ENCODE measurements at regions not wholly inside any gene's neighbourhood (a gene's known extent, or its start where the extent isn't known, plus 50 kb on each side); places are given as distances from the start of the nearest gene placed in this dataset.
"Not testable (repeated sequence)": the region's sequence is repeated elsewhere in the genome, so short reads cannot be mapped to it uniquely, and the experiment has no call there.

- DNase-seq (ENCODE audit: low read depth, low spot score): no peak
- H3K9ac ChIP-seq (ENCODE audit: insufficient read length): no peak overlapping the region
- no peak for TF ChIP-seq FOXP2 (optimal IDR thresholded peaks at IDR 0.05; ENCODE audit: control extremely low read depth, extremely low read length, insufficient read depth)
- TF ChIP-seq EZH2 (IDR thresholded peaks at IDR 0.05): no peak
- no peak for TF ChIP-seq POLR2AphosphoS5 (IDR thresholded peaks at IDR 0.05; ENCODE audit: borderline replicate concordance, low read depth, low read length)
- no peaks in the 10 kb centered on the region for H3K36me3 ChIP-seq (ENCODE audit: insufficient read depth, low read length)
- H3K4me3 ChIP-seq: no peak overlapping the region
- no peaks in the 10 kb centered on the region for H3K9me3 ChIP-seq (ENCODE audit: low read depth, low read length)
- H3K27ac ChIP-seq: no peak overlapping the region
Measured at GRCh38 chr7:67655168-67655567, 658.5 kb downstream of the TYW1 start.

- Histone ChIP-seq H3K9me3 (ENCODE audit: low read depth, low read length) (no peaks in the 10 kb centered on the region), H3K27ac (no peak overlapping the region), H3K36me3 (ENCODE audit: insufficient read depth, low read length) (no peaks in the 10 kb centered on the region), H3K4me3 (no peak overlapping the region), H3K9ac (ENCODE audit: insufficient read length) (no peak overlapping the region)
- no peak for DNase-seq (ENCODE audit: low read depth, low spot score)
- TF ChIP-seq FOXP2 (optimal IDR thresholded peaks at IDR 0.05; ENCODE audit: control extremely low read depth, extremely low read length, insufficient read depth) (no peak), EZH2 (IDR thresholded peaks at IDR 0.05) (no peak), POLR2AphosphoS5 (IDR thresholded peaks at IDR 0.05; ENCODE audit: borderline replicate concordance, low read depth, low read length) (no peak)
Measured at GRCh38 chr7:67659091-67659490, 662.5 kb downstream of the TYW1 start.

GRCh38 chr7:67662804-67663203, 666.2 kb downstream of the TYW1 start:
- H3K9ac ChIP-seq (ENCODE audit: insufficient read length): no peak overlapping the region
- TF ChIP-seq EZH2 (IDR thresholded peaks at IDR 0.05) (no peak), FOXP2 (optimal IDR thresholded peaks at IDR 0.05; ENCODE audit: control extremely low read depth, extremely low read length, insufficient read depth) (no peak)
- no peaks in the 10 kb centered on the region for H3K9me3 ChIP-seq (ENCODE audit: low read depth, low read length)
- H3K4me3 ChIP-seq: no peak overlapping the region
- DNase-seq (ENCODE audit: low read depth, low spot score): no peak
- no peak overlapping the region for H3K27ac ChIP-seq
- no peaks in the 10 kb centered on the region for H3K36me3 ChIP-seq (ENCODE audit: insufficient read depth, low read length)

- TF ChIP-seq EZH2 (IDR thresholded peaks at IDR 0.05) (no peak), POLR2AphosphoS5 (IDR thresholded peaks at IDR 0.05; ENCODE audit: borderline replicate concordance, low read depth, low read length) (no peak), FOXP2 (optimal IDR thresholded peaks at IDR 0.05; ENCODE audit: control extremely low read depth, extremely low read length, insufficient read depth) (no peak)
- H3K4me3 ChIP-seq: no peak overlapping the region
- H3K36me3 ChIP-seq (ENCODE audit: insufficient read depth, low read length): no peaks in the 10 kb centered on the region
- no peak overlapping the region for H3K27ac ChIP-seq
- DNase-seq (ENCODE audit: low read depth, low spot score): no peak
- H3K9me3 ChIP-seq (ENCODE audit: low read depth, low read length): no peaks in the 10 kb centered on the region
- H3K9ac ChIP-seq (ENCODE audit: insufficient read length): no peak overlapping the region
Measured at GRCh38 chr7:67663644-67664043, 667.0 kb downstream of the TYW1 start.

DNA sequence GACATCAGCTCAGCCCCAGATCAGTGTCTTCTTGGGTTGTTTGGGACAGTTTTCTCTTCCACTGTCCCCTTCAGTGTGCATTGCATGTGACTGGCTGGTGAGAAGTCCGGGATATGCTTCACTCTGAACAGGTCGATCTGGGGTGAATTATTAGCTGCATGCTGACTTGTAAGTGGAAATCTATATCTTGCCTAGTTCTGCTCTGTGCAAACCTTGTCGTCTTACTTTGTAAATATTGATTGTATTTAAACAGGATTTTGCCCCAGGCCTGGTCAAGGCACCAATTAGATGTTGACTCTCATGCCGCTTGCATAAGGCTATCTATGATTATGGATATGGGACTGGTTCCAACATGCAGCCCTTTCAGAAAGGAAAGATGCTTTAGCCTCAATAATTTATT, 669.7 kb downstream of the TYW1 start:
- not testable (repeated sequence) for DNase-seq (ENCODE audit: low read depth, low spot score); H3K9ac ChIP-seq (ENCODE audit: insufficient read length); H3K9me3 ChIP-seq (ENCODE audit: low read depth, low read length); H3K36me3 ChIP-seq (ENCODE audit: insufficient read depth, low read length); H3K27ac ChIP-seq; H3K4me3 ChIP-seq

DNA sequence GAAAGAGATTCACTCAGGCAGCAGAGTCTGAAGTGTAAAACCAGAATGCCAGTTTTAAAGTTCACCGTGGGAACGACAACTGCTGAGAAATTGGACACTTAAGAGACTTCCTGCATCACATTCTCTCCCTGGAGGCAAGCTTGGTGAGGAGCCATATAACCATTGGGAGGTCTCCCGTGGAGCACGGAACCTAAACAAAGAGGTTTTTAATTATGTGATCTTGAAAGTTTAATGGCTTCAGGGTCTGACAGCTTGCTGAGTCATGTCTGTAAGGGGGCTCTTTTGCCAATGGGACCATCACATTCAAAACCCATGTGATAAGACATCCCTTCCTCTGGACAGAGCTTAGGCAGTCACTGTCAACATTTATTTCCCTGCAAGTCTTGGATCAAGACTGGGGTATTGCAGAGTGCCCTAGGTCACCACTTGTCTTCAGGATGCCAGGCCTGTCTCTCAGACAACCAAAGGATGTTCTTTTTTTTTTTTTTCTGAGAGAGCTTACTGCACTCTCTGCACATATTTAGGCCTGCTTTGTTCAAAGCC, 674.4 kb downstream of the TYW1 start:
- DNase-seq (ENCODE audit: low read depth, low spot score): no peak
- no peak overlapping the region for H3K9ac ChIP-seq (ENCODE audit: insufficient read length)
- no peaks in the 10 kb centered on the region for H3K36me3 ChIP-seq (ENCODE audit: insufficient read depth, low read length)
- H3K27ac ChIP-seq: no peak overlapping the region
- TF ChIP-seq POLR2AphosphoS5 (IDR thresholded peaks at IDR 0.05; ENCODE audit: borderline replicate concordance, low read depth, low read length): no peak
- no peak overlapping the region for H3K4me3 ChIP-seq
- no peaks in the 10 kb centered on the region; the same call in 1 of the 2 replicates for H3K9me3 ChIP-seq (ENCODE audit: low read depth, low read length)

- Histone ChIP-seq H3K36me3 (ENCODE audit: insufficient read depth, low read length) (no peaks in the 10 kb centered on the region), H3K27ac (no peak overlapping the region), H3K4me3 (no peak overlapping the region), H3K9me3 (ENCODE audit: low read depth, low read length) (no peaks in the 10 kb centered on the region; the same call in 1 of the 2 replicates), H3K9ac (ENCODE audit: insufficient read length) (no peak overlapping the region)
- no peak for DNase-seq (ENCODE audit: low read depth, low spot score)
- no peak for TF ChIP-seq FOXP2 (optimal IDR thresholded peaks at IDR 0.05; ENCODE audit: control extremely low read depth, extremely low read length, insufficient read depth)
- no peak for TF ChIP-seq EZH2 (IDR thresholded peaks at IDR 0.05)
- no peak for TF ChIP-seq POLR2AphosphoS5 (IDR thresholded peaks at IDR 0.05; ENCODE audit: borderline replicate concordance, low read depth, low read length)
Measured at GRCh38 chr7:67673861-67674260, 677.2 kb downstream of the TYW1 start.

GRCh38 chr7:67674862-67675261, 678.2 kb downstream of the TYW1 start:
- H3K27ac ChIP-seq; H3K36me3 ChIP-seq (ENCODE audit: insufficient read depth, low read length); H3K4me3 ChIP-seq; DNase-seq (ENCODE audit: low read depth, low spot score); H3K9me3 ChIP-seq (ENCODE audit: low read depth, low read length); H3K9ac ChIP-seq (ENCODE audit: insufficient read length): not testable (repeated sequence)

GRCh38 chr7:67675971-67676370, 679.3 kb downstream of the TYW1 start:
- Histone ChIP-seq H3K4me3 (no peak overlapping the region), H3K9ac (ENCODE audit: insufficient read length) (no peak overlapping the region), H3K36me3 (ENCODE audit: insufficient read depth, low read length) (no peaks in the 10 kb centered on the region), H3K9me3 (ENCODE audit: low read depth, low read length) (no peaks in the 10 kb centered on the region), H3K27ac (no peak overlapping the region)
- TF ChIP-seq POLR2AphosphoS5 (IDR thresholded peaks at IDR 0.05; ENCODE audit: borderline replicate concordance, low read depth, low read length) (no peak), EZH2 (IDR thresholded peaks at IDR 0.05) (no peak), FOXP2 (optimal IDR thresholded peaks at IDR 0.05; ENCODE audit: control extremely low read depth, extremely low read length, insufficient read depth) (no peak)
- no peak for DNase-seq (ENCODE audit: low read depth, low spot score)
